HepG2 (cell line): ENCODE measurements at regions not wholly inside any gene's neighbourhood (a gene's known extent, or its start where the extent isn't known, plus 50 kb on each side); places are given as distances from the start of the nearest gene placed in this dataset.

ENCODE experiments used
- ATF3 ChIP-seq: sonication (generic); formaldehyde crosslinking; IDR thresholded peaks from 2 replicates; pipeline ENCODE4 v1.4.0; 2020; ENCODE audit warnings: missing genetic modification reagents
- ATF6 ChIP-seq: sonication (generic); formaldehyde crosslinking; conservative IDR thresholded peaks from 2 replicates; pipeline ENCODE4 v1.4.0; 2020; ENCODE audit warnings: missing genetic modification reagents
- BRD4 ChIP-seq: sonication (generic); formaldehyde crosslinking; IDR thresholded peaks from 2 replicates; pipeline ENCODE4 v1.4.0; 2020; ENCODE audit warnings: missing genetic modification reagents
- GMEB2 ChIP-seq: IDR thresholded peaks from 2 replicates; pipeline ENCODE4 v1.6.1; 2016; ENCODE audit warnings: missing biosample characterization, missing genetic modification reagents, low read depth
- KDM2A ChIP-seq: sonication (generic); formaldehyde crosslinking; IDR thresholded peaks from 2 replicates; pipeline ENCODE4 v1.4.0; 2020; ENCODE audit warnings: low read depth, missing genetic modification reagents, borderline replicate concordance
- NFE2 ChIP-seq: sonication (generic); formaldehyde crosslinking; IDR thresholded peaks from 2 replicates; pipeline ENCODE4 v1.4.0; 2020; ENCODE audit warnings: missing genetic modification reagents
- NFE2L2 ChIP-seq: fragments of 150-350 bp; IDR thresholded peaks from 2 replicates; pipeline ENCODE4 v1.6.1; 2014; ENCODE audit warnings: low read length
- NFRKB ChIP-seq: fragments of 450-650 bp; IDR thresholded peaks from 2 replicates; pipeline ENCODE4 v1.6.1; 2017
- NR3C1 ChIP-seq: sonication (generic); formaldehyde crosslinking; IDR thresholded peaks from 2 replicates; pipeline ENCODE4 v1.4.0; 2020; ENCODE audit warnings: missing genetic modification reagents
- PREB ChIP-seq: sonication (generic); formaldehyde crosslinking; IDR thresholded peaks from 2 replicates; pipeline ENCODE4 v1.4.0; 2020; ENCODE audit warnings: missing genetic modification reagents
- SP140L ChIP-seq: sonication (generic); formaldehyde crosslinking; IDR thresholded peaks from 2 replicates; pipeline ENCODE4 v1.4.0; 2020; ENCODE audit warnings: missing genetic modification reagents, borderline replicate concordance
- SP4 ChIP-seq: sonication (generic); formaldehyde crosslinking; IDR thresholded peaks from 2 replicates; pipeline ENCODE4 v1.8.1; 2023; ENCODE audit warnings: mild to moderate bottlenecking, missing genetic modification reagents
- SP5 ChIP-seq: IDR thresholded peaks from 2 replicates; pipeline ENCODE4 v1.6.1; 2016; ENCODE audit warnings: low read depth, borderline replicate concordance
- THRA ChIP-seq: sonication (generic); formaldehyde crosslinking; IDR thresholded peaks from 2 replicates; pipeline ENCODE4 v1.4.0; 2020; ENCODE audit warnings: missing genetic modification reagents, borderline replicate concordance
- ZNF337 ChIP-seq: sonication (generic); formaldehyde crosslinking; IDR thresholded peaks from 2 replicates; pipeline ENCODE4 v1.5.1; 2020; ENCODE audit warnings: missing genetic modification reagents, low read depth, mild to moderate bottlenecking, borderline replicate concordance
- ZNF513 ChIP-seq: sonication (generic); formaldehyde crosslinking; conservative IDR thresholded peaks from 2 replicates; pipeline ENCODE4 v1.5.0; 2020; ENCODE audit warnings: missing genetic modification reagents
- ZNF556 ChIP-seq: sonication (generic); formaldehyde crosslinking; IDR thresholded peaks from 2 replicates; pipeline ENCODE4 v1.4.0; 2020; ENCODE audit warnings: mild to moderate bottlenecking, missing genetic modification reagents, borderline replicate concordance
- ZNF639 ChIP-seq: conservative IDR thresholded peaks from 2 replicates; pipeline ENCODE4 v1.6.1; 2018; ENCODE audit warnings: missing genetic modification reagents
- ZNF7 ChIP-seq: IDR thresholded peaks from 2 replicates; pipeline ENCODE4 v1.6.1; 2016; ENCODE audit warnings: missing biosample characterization, missing genetic modification reagents

- TF ChIP-seq NFE2 (CRISPR knock-in tag) (no peak), NFE2L2 (no peak), SP5 (no peak), SP4 (CRISPR knock-in tag) (no peak), THRA (peak; percentile 72; the same call in 1 of the 2 replicates), PREB (CRISPR knock-in tag) (no peak), ZNF639 (CRISPR knock-in tag) (no peak), NR3C1 (CRISPR knock-in tag) (no peak), ATF3 (CRISPR knock-in tag) (peak; percentile 37; the same call in 1 of the 2 replicates), ZNF337 (CRISPR knock-in tag) (no peak), GMEB2 (CRISPR knock-in tag) (no peak), KDM2A (CRISPR knock-in tag) (no peak), ZNF556 (CRISPR knock-in tag) (0 out of 2 replicates have a peak, but pooled peaks have one; percentile 0), SP140L (CRISPR knock-in tag) (peak; percentile 50; the same call in 1 of the 2 replicates), NFRKB (no peak), ATF6 (CRISPR knock-in tag) (no peak), BRD4 (CRISPR knock-in tag) (no peak), ZNF513 (no peak), ZNF7 (no peak)
Measured at GRCh38 chr10:59007307-59008025, 169.0 kb upstream of the PHYHIPL start (continued).
